MM.1S (cell line): ENCODE measurements at regions not wholly inside any gene's neighbourhood (a gene's known extent, or its start where the extent isn't known, plus 50 kb on each side); places are given as distances from the start of the nearest gene placed in this dataset.

Experiments
- CTCF ChIP-seq: fragments of 300-600 bp; sonication (generic); IDR thresholded peaks from 2 replicates; pipeline ENCODE4 v1.5.1; 2016; ENCODE audit warnings: antibody characterized with exemption, low read length, mixed read lengths
- EZH2 ChIP-seq: fragments of 300-600 bp; sonication (generic); optimal IDR thresholded peaks from 2 replicates; pipeline ENCODE3; 2017; ENCODE audit warnings: low read depth, mild to moderate bottlenecking, antibody characterized with exemption, low read length, mixed read lengths

- no peak for TF ChIP-seq CTCF
- TF ChIP-seq EZH2, result no peak
Measured at GRCh38 chr2:226584518-226585055, 215.0 kb downstream of the IRS1 start.
